Activated CD4-positive, alpha-beta T cell treated with anti-CD3 and anti-CD28 coated beads, Interleukin-2, amount 10 ng/mL, durations not matched to agents 7 days and 5 days (primary cell): ENCODE measurements at regions not wholly inside any gene's neighbourhood (a gene's known extent, or its start where the extent isn't known, plus 50 kb on each side); places are given as distances from the start of the nearest gene placed in this dataset.

Experiments used
- CTCF ChIA-PET: fragments of 350-600 bp; sonication (Branson Sonifier 250); formaldehyde crosslinking; loops from one replicate; lab custom pipeline; 2021; ENCODE audit warnings: antibody characterized with exemption; lab: Charles Lee
- POLR2A ChIA-PET: fragments of 350-600 bp; sonication (Branson Sonifier 250); formaldehyde crosslinking; loops from one replicate; lab custom pipeline; 2021; ENCODE audit warnings: antibody characterized with exemption; lab: Charles Lee
- DNase-seq: peaks from one replicate; pipeline ENCODE4 v3.0.0-alpha.2; 2020
- H3K27ac Mint-ChIP-seq: one replicate; pipeline ENCODE4 v1.8.0; 2021; ENCODE audit warnings: mild to moderate bottlenecking, moderate library complexity, mixed read lengths
- H3K27me3 Mint-ChIP-seq: one replicate; pipeline ENCODE4 v1.8.0; 2021; ENCODE audit warnings: mixed read lengths
- H3K36me3 Mint-ChIP-seq: one replicate; pipeline ENCODE4 v1.8.0; 2021; ENCODE audit warnings: low read depth, mixed read lengths
- H3K4me1 Mint-ChIP-seq: one replicate; pipeline ENCODE4 v1.8.0; 2021; ENCODE audit warnings: mixed read lengths
- H3K4me3 Mint-ChIP-seq: one replicate; pipeline ENCODE4 v1.8.0; 2021; ENCODE audit warnings: mild to moderate bottlenecking, moderate library complexity, mixed read lengths
- H3K9me3 Mint-ChIP-seq: one replicate; pipeline ENCODE4 v1.8.0; 2021; ENCODE audit warnings: mixed read lengths

DNA sequence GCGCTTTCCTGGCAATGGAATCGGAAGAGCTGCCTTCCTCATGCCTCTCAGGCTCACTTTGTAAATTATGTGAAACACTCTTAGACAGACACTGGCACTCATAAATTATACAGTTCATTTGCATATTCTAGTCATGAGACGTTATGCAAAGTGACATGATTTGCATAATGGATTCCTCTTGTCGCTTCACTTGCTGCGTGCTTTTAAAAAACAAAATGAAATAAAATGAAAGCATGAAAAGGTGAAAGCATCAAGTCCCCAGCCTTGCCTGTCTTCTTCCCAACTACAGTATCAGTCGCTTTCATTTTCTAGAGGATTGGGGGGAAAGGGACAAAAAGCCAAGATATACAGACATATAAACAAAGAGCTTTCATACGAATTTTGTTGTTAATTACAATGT lies 252.8 kb upstream of the PMFBP1 start:
- ChIA-PET CTCF (no interaction called here), POLR2A (no interaction called here)
- no peak for DNase-seq
- Mint-ChIP-seq H3K9me3 (peaks cover 10% of the 10 kb centered on the region), H3K4me3 (no peak overlapping the region), H3K27me3 (no peaks in the 10 kb centered on the region), H3K4me1 (no peaks in the 10 kb centered on the region), H3K27ac (no peak overlapping the region), H3K36me3 (peaks cover 3% of the 10 kb centered on the region)

DNA sequence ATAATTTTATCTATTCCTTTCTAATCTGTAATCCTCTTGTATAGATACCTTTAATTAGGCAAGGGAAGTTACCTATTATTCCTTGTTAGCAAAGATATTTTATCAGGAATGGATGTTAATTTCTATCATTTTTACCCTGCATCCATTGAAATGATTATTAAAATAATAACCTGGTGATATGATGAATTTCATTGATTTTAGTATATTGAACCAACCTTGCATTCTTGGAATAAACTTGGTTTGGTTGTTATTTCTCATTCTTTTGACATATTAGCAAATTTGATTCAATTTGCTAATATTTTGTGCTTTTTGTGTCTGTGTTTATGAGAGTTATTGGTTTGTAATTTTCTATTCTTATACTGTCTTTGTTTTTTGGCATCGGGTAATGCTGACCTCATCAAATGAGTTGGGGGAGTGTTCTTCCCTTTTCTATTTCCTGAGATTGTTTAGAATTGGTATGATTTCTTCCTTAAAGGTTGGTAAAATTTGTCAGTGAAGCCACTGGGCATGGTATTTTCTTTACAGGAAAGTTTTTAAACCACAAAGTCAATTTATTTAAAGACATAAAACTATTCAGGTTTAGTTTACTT lies 250.4 kb upstream of the PMFBP1 start:
- ChIA-PET POLR2A (no interaction called here), CTCF (no interaction called here)
- H3K4me1 Mint-ChIP-seq, result no peaks in the 10 kb centered on the region
- peaks cover 3% of the 10 kb centered on the region for H3K36me3 Mint-ChIP-seq
- H3K4me3 Mint-ChIP-seq, result no peak overlapping the region
- H3K27ac Mint-ChIP-seq, result no peak overlapping the region
- H3K9me3 Mint-ChIP-seq, result peaks cover 10% of the 10 kb centered on the region
- H3K27me3 Mint-ChIP-seq, result no peaks in the 10 kb centered on the region
- no peak for DNase-seq

DNA sequence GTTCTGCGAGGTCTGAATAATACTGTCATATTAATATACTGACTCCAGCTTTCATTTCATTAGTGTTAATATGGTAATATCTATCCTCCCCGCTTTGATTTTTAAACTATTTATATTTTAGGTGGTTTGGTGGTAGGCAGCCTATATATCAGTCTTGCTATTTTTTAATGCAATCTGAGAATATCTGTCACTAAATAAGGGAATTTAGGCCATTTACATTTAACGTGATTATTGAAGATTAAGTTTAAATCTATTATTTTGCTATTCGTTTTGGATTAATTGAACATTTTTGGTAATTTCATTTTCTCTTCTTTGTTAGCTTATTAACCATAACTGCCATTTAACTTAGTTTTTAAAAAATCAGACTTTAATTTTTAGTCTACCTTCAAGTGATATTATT lies 247.7 kb upstream of the PMFBP1 start:
- ChIA-PET POLR2A (no interaction called here), CTCF (no interaction called here)
- H3K4me1 Mint-ChIP-seq, result peaks cover 4% of the 10 kb centered on the region
- H3K9me3 Mint-ChIP-seq, result peaks cover 10% of the 10 kb centered on the region
- no peak overlapping the region for H3K4me3 Mint-ChIP-seq
- no peaks in the 10 kb centered on the region for H3K36me3 Mint-ChIP-seq
- no peak overlapping the region for H3K27ac Mint-ChIP-seq
- H3K27me3 Mint-ChIP-seq, result no peaks in the 10 kb centered on the region
- no peak for DNase-seq

DNA sequence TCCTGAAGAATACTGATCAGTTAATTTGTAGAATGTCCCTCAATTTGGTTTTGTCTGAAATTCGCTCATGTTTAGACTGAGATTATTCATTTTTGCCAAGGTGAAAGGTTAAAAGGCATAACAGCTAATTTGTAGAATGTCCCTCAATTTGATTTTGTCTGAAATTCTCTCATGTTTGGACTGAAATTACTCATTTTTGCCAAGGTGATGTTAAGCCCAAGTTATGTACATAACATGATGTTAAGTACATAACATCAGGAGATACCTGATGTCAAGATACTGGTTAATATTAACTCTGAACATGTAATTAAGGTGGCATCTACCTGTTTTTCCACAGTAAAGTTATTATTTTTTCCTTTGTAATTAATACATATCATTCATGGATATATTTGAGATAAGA lies 243.4 kb upstream of the PMFBP1 start:
- no peaks in the 10 kb centered on the region for H3K9me3 Mint-ChIP-seq
- H3K27ac Mint-ChIP-seq, result no peak overlapping the region
- H3K4me1 Mint-ChIP-seq, result peaks cover 4% of the 10 kb centered on the region
- H3K27me3 Mint-ChIP-seq, result no peaks in the 10 kb centered on the region
- no peak overlapping the region for H3K4me3 Mint-ChIP-seq
- no peaks in the 10 kb centered on the region for H3K36me3 Mint-ChIP-seq
- no peak for DNase-seq
- ChIA-PET CTCF (no interaction called here), POLR2A (no interaction called here)

DNA sequence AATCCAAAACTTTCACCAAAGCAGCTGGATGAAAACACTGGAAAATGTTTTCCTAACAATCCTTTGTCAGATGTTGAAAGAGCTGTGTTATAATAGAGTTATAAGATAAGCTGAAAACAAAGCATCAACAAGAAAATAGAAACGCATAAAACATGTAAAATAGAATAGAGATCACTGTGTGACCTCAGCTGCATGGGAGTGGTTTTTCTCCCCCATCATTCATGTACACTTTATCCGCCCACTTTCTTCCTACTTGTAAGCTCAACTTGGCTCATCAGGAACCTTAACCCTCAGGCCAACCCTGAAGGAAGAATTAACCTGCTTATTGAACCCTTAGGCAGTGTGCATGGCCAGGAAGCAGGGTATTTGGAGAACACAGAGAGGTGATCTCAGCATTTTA lies 238.5 kb upstream of the PMFBP1 start:
- H3K4me3 Mint-ChIP-seq, result no peak overlapping the region
- H3K27me3 Mint-ChIP-seq, result no peaks in the 10 kb centered on the region
- H3K9me3 Mint-ChIP-seq, result no peaks in the 10 kb centered on the region
- H3K4me1 Mint-ChIP-seq, result no peaks in the 10 kb centered on the region
- no peaks in the 10 kb centered on the region for H3K36me3 Mint-ChIP-seq
- ChIA-PET POLR2A (no interaction called here), CTCF (interaction anchor here (0.7 kb wide), 1 partner anchor 10 kb away, joined by 4 read pairs; no protein-coding TSS in a partner anchor)
- no peak overlapping the region for H3K27ac Mint-ChIP-seq
- DNase-seq, result no peak

DNA sequence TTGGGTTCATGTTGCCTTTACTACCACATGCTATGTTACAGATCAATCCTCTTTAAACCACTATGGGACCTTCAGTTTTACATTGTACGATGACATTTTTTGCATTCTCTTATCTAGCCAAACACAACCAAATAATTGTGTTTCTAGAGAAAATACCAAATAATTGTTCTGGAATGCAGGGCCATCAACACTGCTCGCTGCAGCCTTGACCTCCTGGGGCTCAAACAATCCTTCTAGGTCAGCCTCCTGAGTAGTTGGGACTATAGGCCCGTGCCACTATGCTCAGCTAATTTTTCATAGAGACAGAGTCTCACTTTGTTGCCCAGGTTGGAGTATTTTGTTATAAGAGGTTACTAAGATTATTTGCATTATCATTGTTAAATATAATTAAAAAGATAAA lies 237.5 kb upstream of the PMFBP1 start:
- Mint-ChIP-seq H3K4me3 (no peak overlapping the region), H3K4me1 (no peaks in the 10 kb centered on the region), H3K27ac (no peak overlapping the region), H3K9me3 (no peaks in the 10 kb centered on the region), H3K27me3 (no peaks in the 10 kb centered on the region), H3K36me3 (no peaks in the 10 kb centered on the region)
- ChIA-PET POLR2A (no interaction called here), CTCF (no interaction called here)
- DNase-seq, result no peak

DNA sequence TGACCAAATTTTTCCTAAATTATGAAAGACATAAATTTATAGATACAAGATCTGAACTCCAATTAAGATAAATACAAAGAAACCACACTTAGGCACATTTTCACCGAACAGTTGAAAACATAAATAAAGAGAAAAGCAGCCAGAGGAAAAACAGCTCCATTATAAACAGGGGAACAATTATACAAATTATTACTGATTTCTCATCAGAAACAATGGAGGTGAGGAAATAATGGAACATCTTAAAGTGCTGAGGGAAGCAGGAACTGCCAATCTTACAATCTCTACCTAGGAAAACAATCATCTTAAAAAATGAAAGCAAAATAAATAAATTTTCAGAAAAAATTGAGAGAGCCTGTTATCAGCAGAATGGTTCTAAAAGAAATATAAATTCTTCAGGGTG lies 234.4 kb upstream of the PMFBP1 start:
- H3K4me1 Mint-ChIP-seq, result no peaks in the 10 kb centered on the region
- H3K9me3 Mint-ChIP-seq, result no peaks in the 10 kb centered on the region

DNA sequence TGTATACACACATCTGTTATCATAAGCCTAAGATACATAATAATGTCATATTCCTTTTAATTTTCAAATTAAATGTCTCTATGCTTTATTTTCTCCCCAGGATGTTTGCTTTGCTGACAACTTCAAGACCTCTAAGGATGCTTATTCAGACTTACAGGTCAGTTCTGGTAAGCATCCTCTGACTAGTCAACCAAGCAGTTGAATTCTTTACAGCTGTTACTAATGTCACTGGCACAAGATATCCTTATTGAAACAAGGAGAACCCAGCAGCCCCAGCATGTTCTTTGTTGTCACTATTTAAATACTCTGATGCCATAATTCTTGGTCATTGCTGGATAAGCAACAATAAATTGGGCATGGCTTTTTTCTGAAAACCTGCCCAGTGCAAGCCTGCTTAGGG lies 232.3 kb upstream of the PMFBP1 start:
- Mint-ChIP-seq H3K4me3 (no peak overlapping the region), H3K27ac (no peak overlapping the region), H3K4me1 (no peaks in the 10 kb centered on the region), H3K27me3 (no peaks in the 10 kb centered on the region), H3K36me3 (no peaks in the 10 kb centered on the region), H3K9me3 (no peaks in the 10 kb centered on the region)
- CTCF ChIA-PET, result no interaction called here
- no peak for DNase-seq
- POLR2A ChIA-PET, result no interaction called here

More for the DNA sequence above, 234.4 kb upstream of the PMFBP1 start:
- H3K36me3 Mint-ChIP-seq, result no peaks in the 10 kb centered on the region
- POLR2A ChIA-PET, result no interaction called here
- no peak for DNase-seq
- CTCF ChIA-PET, result no interaction called here
- no peak overlapping the region for H3K4me3 Mint-ChIP-seq
- H3K27ac Mint-ChIP-seq, result no peak overlapping the region
- no peaks in the 10 kb centered on the region for H3K27me3 Mint-ChIP-seq

DNA sequence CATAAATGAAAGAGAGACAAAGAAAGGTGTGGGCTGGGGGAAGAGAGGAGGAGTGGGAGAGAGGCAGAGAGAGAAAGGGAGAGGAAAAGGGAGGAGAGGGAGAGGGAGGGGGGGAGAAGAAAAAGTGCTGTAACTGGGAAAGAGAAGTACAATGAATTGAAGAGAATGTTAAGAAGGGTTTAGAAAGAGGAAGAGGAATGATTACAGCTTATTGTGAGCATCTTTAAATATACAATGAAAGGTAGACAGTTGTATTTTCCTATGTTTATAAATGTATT lies 229.1 kb upstream of the PMFBP1 start:
- no peaks in the 10 kb centered on the region for H3K27me3 Mint-ChIP-seq
- CTCF ChIA-PET, result interaction anchor here (1.9 kb wide), 1 partner anchor 9 kb away, joined by 4 read pairs; no protein-coding TSS in a partner anchor
- DNase-seq, result no peak
- POLR2A ChIA-PET, result no interaction called here
- no peaks in the 10 kb centered on the region for H3K4me1 Mint-ChIP-seq
- no peaks in the 10 kb centered on the region for H3K36me3 Mint-ChIP-seq
- no peak overlapping the region for H3K4me3 Mint-ChIP-seq
- H3K9me3 Mint-ChIP-seq, result no peaks in the 10 kb centered on the region
- no peak overlapping the region for H3K27ac Mint-ChIP-seq

DNA sequence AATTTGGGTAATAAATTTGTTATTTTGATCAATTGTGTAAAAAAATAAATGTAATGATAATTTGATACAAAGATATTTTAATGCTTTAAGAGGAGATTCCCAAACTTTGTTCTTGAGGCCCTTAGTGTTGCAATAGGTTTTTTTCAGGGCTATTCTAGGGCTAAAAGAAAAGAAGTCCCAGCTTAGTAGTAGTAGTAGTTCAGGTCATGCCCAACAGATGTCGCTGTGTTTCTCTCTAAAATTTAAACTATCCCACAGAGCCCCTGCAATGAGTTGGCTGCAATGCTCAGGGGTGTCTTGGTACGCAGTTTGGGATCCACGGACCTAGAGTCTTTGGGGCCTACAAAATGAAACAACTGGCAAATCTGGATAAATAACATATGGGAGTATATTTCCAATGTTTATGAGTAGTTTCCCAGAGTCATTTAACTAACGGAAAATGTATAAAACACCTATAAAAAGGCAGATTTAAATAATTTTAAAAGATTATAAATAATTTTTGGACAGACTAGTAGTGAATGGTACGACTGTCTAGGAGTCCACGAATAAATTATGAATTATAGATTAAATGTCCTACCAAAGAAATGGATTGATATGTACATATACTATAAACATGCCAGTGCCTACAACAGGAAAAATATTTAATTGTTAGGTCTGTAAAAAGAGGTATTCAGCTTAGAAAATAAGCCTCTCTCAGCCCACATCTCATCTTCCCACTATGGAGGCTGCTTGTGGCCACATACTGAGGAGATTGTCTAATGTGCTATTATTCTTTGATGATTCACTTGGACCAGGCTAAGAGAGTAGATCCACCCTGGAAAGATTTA lies 228.5 kb upstream of the PMFBP1 start:
- CTCF ChIA-PET, result interaction anchor here (0.6 to 1.9 kb wide), 3 partner anchors 10 to 78 kb away, joined by 3 to 4 read pairs (median 3); no protein-coding TSS in a partner anchor
- no peaks in the 10 kb centered on the region for H3K36me3 Mint-ChIP-seq

DNA sequence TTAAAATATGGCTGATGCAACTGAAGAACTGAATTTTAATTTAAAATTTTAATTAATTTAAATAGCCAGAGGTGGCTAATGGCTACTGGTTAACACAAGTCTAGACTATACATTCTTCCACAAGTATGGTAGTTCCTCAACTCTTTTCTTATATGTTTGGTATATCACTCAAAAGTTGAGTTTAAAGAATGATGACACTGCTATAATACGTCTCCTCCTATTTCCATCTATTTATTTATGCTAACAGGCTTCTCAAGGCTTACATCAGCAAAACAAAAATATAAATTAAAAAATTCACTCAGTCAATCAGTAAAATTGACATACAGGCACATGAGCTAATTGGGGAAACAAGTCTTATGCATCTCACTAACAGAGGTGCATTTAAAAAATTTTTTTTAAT lies 227.9 kb upstream of the PMFBP1 start:
- DNase-seq, result no peak
- POLR2A ChIA-PET, result interaction anchor here (0.6 kb wide), 1 partner anchor 83 kb away, joined by 4 read pairs; no protein-coding TSS in a partner anchor
- no peaks in the 10 kb centered on the region for H3K9me3 Mint-ChIP-seq
- H3K27ac Mint-ChIP-seq, result no peak overlapping the region
- CTCF ChIA-PET, result interaction anchor here (0.6 to 1.9 kb wide), 3 partner anchors 10 to 78 kb away, joined by 3 to 4 read pairs (median 3); no protein-coding TSS in a partner anchor
- no peaks in the 10 kb centered on the region for H3K27me3 Mint-ChIP-seq
- no peaks in the 10 kb centered on the region for H3K4me1 Mint-ChIP-seq
- no peaks in the 10 kb centered on the region for H3K36me3 Mint-ChIP-seq
- H3K4me3 Mint-ChIP-seq, result no peak overlapping the region

More for the DNA sequence above, 228.5 kb upstream of the PMFBP1 start:
- Mint-ChIP-seq H3K27ac (no peak overlapping the region), H3K27me3 (no peaks in the 10 kb centered on the region), H3K4me1 (no peaks in the 10 kb centered on the region), H3K9me3 (no peaks in the 10 kb centered on the region), H3K4me3 (no peak overlapping the region)
- DNase-seq, result peak; percentile 35
- POLR2A ChIA-PET, result interaction anchor here (0.6 kb wide), 1 partner anchor 83 kb away, joined by 4 read pairs; no protein-coding TSS in a partner anchor

DNA sequence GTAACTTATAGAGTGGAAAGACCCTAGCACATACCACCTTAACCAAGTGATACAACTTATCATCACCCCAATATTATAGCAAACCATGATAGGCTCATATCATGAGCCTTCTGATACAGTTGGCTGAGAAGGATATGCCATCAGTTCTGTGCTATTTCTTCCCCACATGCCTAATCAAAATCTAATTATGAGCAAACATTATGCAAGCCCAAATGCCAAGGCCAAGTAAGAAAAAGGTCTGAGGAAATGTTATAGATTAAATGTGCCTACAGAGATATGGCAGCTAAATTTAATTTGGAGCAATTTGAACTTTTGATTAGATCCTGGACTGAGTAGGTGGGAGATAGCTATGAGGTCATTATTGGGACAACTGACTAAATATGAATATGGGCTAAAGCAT lies 225.9 kb upstream of the PMFBP1 start:
- ChIA-PET POLR2A (no interaction called here), CTCF (no interaction called here)
- Mint-ChIP-seq H3K36me3 (no peaks in the 10 kb centered on the region), H3K4me3 (no peak overlapping the region), H3K27ac (no peak overlapping the region), H3K27me3 (no peaks in the 10 kb centered on the region), H3K4me1 (no peaks in the 10 kb centered on the region), H3K9me3 (no peaks in the 10 kb centered on the region)
- DNase-seq, result no peak

DNA sequence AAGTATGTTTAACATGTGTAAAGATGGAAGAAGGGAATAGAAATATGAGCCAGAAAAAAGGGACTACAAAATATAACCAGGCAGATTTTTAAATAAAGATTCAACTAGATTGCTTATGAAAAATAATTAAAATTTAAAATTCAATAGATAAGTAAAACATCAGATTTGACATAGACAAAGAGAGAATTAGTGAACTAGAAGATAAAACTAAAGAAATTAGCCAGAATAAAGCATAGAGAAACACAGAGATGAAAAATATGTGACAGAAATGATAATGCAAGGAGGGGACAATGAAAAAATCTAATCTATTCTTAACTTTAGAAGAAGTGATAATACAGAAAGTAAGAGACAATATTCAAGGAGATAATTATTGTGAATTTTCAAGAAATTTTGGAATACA lies 222.6 kb upstream of the PMFBP1 start:
- H3K27me3 Mint-ChIP-seq, result no peaks in the 10 kb centered on the region
- H3K27ac Mint-ChIP-seq, result no peak overlapping the region
- no peaks in the 10 kb centered on the region for H3K4me1 Mint-ChIP-seq
- H3K36me3 Mint-ChIP-seq, result no peaks in the 10 kb centered on the region
- no peak for DNase-seq
- H3K4me3 Mint-ChIP-seq, result no peak overlapping the region
- CTCF ChIA-PET, result no interaction called here
- POLR2A ChIA-PET, result no interaction called here
- no peaks in the 10 kb centered on the region for H3K9me3 Mint-ChIP-seq
